SU-DHL-6 (cell line): ENCODE measurements at regions not wholly inside any gene's neighbourhood (a gene's known extent, or its start where the extent isn't known, plus 50 kb on each side); places are given as distances from the start of the nearest gene placed in this dataset.

Experiments
- EZH2phosphoT487 ChIP-seq: fragments of 200-600 bp; sonication (generic), shearing (Covaris generic); conservative IDR thresholded peaks from 2 replicates; pipeline ENCODE4 v1.6.1; 2018; ENCODE audit warnings: mild to moderate bottlenecking, antibody characterized with exemption, low read length, moderate library complexity, mixed read lengths
- TF ChIP-seq, protein P1 (sequence below): fragments of 200-600 bp; sonication (generic); IDR thresholded peaks from one replicate; pipeline ENCODE4 v1.5.1; 2017; ENCODE audit warnings: antibody characterized with exemption, mild to moderate bottlenecking, low read length, moderate library complexity; ENCODE audit not compliant: insufficient read depth, poor library complexity, severe bottlenecking

DNA sequence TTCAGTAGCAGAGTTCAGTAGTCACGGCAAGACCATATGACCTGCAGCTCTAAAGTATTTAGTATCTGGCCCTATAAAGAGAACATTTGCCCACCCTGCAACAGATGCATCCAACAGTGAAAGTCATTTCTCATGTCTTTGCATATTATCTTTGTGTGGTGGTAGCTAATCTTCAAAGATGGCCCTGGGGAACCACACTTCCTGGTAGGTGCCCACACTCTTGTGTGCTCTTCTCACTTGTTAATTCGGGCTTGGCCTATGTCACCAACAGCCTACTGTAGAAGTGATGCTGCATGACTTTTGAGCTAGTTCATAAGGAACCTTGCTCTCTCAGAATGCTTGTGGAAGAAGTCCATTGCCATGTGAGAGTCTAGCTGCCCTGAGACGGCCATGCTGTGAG, 85.6 kb downstream of the MAP1LC3B2 start:
- TF ChIP-seq, protein P1, sequence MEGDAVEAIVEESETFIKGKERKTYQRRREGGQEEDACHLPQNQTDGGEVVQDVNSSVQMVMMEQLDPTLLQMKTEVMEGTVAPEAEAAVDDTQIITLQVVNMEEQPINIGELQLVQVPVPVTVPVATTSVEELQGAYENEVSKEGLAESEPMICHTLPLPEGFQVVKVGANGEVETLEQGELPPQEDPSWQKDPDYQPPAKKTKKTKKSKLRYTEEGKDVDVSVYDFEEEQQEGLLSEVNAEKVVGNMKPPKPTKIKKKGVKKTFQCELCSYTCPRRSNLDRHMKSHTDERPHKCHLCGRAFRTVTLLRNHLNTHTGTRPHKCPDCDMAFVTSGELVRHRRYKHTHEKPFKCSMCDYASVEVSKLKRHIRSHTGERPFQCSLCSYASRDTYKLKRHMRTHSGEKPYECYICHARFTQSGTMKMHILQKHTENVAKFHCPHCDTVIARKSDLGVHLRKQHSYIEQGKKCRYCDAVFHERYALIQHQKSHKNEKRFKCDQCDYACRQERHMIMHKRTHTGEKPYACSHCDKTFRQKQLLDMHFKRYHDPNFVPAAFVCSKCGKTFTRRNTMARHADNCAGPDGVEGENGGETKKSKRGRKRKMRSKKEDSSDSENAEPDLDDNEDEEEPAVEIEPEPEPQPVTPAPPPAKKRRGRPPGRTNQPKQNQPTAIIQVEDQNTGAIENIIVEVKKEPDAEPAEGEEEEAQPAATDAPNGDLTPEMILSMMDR, result no peak
- no peak for TF ChIP-seq EZH2phosphoT487
